AG09319 (cell line): ENCODE measurements at regions not wholly inside any gene's neighbourhood (a gene's known extent, or its start where the extent isn't known, plus 50 kb on each side); places are given as distances from the start of the nearest gene placed in this dataset.
"Not testable (repeated sequence)": the region's sequence is repeated elsewhere in the genome, so short reads cannot be mapped to it uniquely, and the experiment has no call there.

ENCODE experiments used
- DNase-seq: peaks from one replicate; pipeline ENCODE4 v3.0.0-alpha.2; 2010; ENCODE audit warnings: low read depth; ENCODE audit errors: extremely low read depth
- CTCF ChIP-seq: IDR thresholded peaks from 2 replicates; pipeline ENCODE4 v1.5.1; 2011; ENCODE audit warnings: low read depth, mild to moderate bottlenecking, inconsistent platforms, low read length, moderate library complexity

DNA sequence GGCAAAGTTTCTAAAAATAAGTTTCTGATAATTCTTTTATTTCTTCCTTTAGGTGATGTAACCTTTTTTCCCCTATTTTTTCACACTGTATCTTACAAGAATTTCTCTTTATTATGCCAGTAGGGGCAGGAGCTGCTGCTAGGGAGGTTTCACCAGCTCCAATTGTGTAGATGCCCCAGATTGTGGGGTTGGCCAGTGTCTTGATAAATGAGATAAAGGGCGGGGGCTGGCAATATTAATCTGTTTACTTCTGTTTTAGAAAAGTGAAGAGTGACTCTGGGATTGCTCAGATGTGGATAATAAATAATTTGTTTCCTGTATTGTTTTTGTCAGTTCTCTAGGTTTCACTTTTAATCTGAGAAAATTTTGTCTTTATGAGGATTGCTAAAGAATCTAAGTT is 190.4 kb downstream of the MC4R start:
- no peak for TF ChIP-seq CTCF
- no peak for DNase-seq

DNA sequence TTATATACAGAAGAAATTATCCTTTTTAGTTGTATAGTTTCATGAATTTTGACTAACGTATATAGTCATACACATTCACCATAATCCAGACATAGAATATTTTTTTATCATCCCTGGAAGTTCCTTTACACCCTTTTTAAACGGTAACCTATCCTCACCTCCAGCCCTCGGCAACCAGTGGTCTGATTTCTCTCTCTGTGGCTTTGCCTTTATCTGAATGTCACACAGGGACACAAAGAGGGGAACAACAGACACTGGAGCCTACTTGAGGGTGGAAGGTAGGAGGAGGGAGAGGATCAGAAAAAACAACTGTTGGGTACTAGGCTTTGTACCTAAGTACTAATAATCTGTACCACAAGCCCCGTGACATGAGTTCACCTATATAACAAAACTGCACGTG is 191.9 kb downstream of the MC4R start:
- no peak for TF ChIP-seq CTCF
- DNase-seq: no peak

- DNase-seq: not testable (repeated sequence)
Measured at GRCh38 chr18:60178224-60178623, 194.4 kb downstream of the MC4R start.

GRCh38 chr18:60176259-60176658 is 196.3 kb downstream of the MC4R start:
- TF ChIP-seq CTCF: no peak

GRCh38 chr18:60174832-60175231 is 197.7 kb downstream of the MC4R start:
- DNase-seq: no peak
- TF ChIP-seq CTCF: no peak

More at GRCh38 chr18:60176259-60176658, 196.3 kb downstream of the MC4R start:
- no peak for DNase-seq

DNA sequence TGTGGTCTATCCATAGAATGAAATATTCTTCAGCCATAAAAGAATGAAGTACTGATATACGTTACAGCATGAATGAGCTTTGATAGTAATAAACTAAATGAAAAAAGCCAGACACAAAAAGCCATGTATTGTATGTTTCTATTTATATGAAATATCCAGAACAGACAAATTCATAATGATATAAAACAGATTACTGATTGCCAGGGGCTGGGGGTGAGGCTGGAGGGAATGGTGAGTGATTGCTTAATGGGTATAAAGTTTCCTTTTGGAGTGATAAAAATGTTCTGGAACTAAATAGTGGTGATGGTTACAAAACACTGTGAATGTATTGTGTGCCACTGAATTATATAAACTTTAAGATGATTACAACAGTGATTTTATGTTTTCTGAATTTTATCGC is 200.5 kb downstream of the MC4R start:
- TF ChIP-seq CTCF: no peak
- no peak for DNase-seq

DNA sequence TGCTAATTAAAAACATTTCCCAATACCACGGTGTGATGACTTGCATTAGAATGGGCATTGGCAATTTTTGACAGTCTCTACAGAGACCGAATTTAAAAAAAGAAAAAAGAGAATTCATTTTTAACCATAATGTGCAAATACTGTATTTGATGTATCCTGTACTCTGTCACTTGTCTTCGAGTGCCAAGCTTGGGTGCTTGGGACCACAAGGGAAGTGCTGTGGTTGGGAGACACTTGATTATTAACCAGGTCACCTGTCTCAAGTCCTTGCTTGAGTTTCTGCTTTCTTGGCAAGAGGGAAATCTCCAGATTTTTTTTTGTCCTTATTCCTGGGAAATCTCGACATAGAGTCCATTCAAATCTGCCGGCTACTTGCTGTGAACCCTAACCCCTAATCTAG is 209.0 kb downstream of the MC4R start:
- no peak for DNase-seq
- no peak for TF ChIP-seq CTCF

DNA sequence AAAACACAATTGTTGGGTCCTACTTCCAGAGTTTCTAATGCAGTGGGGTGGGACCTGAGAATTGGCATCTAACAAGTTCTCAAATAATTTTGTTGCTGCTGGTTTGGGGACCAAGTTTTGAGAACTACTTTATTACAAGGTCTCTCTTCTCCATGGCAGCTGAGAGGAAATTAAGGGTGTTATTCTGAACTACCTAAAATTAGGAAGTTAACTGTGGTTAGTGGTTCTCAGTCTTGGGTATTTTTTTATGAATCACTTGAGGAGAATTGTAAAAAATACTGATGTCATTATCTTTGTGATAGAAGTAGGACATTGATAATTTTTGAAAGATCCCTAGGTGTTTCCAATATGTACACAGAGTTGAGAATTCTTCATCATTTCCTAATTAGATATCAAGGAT is 210.2 kb downstream of the MC4R start:
- DNase-seq: no peak
- TF ChIP-seq CTCF: no peak
